Activated CD4-positive, alpha-beta T cell treated with anti-CD3 and anti-CD28 coated beads for 1 hour (primary cell): ENCODE measurements at regions not wholly inside any gene's neighbourhood (a gene's known extent, or its start where the extent isn't known, plus 50 kb on each side); places are given as distances from the start of the nearest gene placed in this dataset.

ENCODE experiments used
- DNase-seq: peaks from one replicate; pipeline ENCODE4 v3.0.0-alpha.2; 2020

DNA sequence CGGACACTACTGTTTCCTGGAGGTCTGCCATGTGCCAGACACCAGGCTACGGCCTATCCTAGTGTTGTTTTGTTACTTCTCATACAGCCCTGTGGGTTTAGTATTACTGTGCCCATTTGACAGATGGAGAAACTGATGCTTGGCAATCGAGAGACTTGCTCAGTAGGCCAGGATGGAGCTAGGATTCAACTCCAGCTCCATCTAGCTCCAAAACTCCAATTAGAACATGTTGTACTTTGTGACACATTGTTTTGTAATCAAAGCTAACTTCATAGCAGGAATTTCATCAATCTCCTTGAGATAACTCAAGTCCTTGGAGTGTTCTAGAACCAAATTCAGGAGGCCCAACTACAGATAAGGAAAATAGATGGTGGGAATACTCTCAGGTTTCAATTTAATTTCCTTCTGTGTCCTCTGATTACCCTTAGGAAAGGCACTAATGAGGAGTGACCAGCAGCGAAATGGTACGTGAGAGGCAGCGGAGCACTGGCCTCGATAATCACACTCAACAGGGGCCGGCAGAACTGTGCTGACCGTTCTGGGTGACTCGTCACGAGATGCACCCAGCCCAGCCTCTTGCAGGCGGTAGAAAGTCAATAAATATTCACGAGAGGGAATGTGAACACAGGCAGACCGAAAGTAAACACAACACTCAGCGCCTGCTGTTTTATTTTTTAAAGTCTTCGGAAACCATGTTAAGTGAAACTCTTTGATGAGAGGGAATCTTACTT is 269.6 kb upstream of the NEBL start:
- DNase-seq: no peak

DNA sequence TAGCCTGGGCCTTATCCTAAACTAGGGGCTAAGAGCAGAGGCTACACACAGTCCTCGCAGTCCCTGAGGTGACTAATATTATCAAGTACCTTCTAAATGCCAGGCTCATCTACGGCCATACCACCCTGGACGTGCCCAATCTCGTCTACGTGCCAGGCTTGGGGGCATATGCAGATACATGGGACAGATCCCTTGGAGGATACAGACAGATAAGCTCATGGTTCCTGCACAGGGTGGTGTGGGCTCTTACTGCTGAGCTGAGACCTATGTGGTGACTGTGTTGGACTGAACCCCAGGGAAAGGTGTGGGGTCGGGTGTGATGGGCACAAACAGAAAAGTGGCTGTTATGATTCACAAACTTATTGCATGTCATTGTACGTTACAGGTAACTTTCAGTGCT is 268.4 kb upstream of the NEBL start:
- DNase-seq: no peak

DNA sequence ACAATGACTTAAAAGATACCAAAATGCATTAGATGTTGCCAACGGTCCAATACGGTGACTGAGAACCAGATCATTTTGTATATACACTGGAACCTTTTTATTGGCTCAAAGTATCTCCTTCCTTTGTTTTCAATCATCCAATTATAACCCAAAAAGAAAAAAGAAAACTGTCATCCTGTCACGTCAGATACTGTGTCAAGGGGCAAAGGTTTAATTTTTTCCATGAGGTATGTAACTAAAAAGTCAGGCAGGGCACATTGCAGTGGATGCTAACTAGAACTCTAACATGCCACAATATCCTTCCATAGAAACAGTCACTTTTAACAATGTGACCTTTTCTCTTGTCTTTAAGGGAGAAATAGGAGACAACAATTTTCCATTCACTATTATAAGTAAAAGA is 267.6 kb upstream of the NEBL start:
- no peak for DNase-seq

DNA sequence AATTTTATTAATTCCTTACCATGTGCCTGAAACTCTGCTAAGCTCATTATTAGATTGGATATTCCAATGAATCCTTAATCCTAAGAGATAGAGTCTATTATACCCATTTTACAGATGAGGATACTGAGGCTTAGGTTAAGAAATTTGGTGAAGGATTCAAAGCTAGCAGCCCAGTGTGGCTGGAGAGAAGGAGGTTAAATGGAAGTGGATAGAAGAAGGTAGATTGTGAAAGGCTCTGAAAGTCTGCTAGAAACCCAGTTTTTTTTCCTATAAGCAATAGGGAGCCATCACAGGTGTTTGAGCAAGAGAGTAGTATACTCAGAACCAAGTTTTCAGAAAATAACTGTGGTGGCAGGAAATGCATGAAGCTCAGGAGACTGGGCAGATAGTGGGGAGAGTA is 265.8 kb upstream of the NEBL start:
- no peak for DNase-seq

DNA sequence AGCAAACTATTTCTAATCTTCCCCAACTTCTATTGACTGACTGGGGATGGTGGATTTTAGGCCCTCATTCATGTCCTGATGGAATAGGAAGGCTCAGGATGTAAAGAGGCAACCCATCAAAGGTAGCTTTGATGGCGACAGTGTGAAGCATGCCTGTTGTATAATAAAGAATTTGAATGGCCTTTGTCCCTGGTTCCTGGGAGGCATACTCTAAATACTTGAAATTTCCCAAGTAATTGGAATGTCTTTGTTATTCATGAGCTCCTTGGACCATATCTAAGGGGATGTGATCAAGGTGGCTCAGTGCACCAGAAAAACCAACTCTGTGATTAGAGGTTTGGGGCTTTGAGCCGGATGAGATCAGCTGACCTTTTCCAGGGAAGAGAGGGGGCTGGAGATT is 264.5 kb upstream of the NEBL start:
- DNase-seq: no peak

DNA sequence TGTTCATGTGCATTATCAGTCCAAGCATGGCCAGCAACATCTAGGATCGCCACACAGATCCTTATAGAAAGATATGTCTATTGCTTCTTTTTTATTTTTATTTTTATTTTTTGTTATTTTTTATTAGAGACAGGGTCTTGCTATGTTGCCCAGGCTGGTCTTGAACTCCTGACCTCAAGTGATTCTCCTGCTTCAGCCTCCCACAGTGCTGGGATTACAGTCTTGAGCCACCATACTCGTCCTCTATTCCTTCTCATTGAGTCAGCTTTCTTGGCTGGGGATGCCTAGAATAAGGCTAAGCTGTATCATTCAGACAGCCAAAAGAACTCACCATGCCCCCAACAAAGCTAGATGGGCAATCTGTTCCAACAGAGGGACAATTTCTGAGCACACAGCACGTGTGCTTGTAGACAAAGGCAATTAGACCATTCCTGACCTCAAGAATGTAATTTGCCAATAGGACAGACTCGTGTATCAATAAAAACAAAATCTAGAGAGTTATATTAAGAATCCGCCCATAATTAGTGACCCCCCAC is 264.0 kb upstream of the NEBL start:
- no peak for DNase-seq

DNA sequence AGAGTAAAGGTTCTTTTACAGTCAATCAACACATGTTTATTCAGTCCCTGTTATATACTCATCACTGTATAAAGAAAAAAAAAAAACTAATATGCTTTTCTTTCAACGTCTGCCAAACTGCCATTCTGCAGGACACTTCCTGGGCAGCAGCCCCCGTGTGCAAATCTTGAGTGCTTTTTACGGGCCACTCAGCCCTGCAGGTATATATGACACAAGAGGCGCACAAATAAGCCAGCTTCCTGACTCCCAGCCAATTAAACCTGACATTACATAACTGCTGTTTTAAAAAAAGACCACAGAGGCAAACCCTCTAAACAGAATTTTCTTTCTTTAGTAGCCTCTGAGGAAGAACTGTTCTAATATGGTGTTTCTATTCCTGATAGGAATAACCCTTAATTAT is 263.0 kb upstream of the NEBL start:
- DNase-seq: no peak

DNA sequence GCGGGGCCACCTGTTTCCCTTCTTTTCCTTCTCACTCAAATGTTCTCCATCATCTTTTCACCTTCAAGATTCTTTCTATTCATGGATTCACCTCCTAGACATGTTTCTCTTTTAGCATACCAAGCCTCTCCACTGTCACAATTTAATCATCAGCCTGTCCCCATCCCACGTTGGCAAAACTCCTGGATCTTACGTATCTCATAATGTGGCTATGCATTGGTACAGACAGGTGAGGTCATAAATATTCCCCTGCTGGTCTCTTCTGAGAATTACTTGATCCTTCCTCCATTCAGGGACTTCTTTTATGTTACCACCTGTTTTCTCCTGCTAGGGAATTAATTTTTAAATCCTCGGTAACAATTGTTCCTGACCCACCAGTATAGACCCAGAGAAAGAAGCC is 262.6 kb upstream of the NEBL start:
- no peak for DNase-seq

DNA sequence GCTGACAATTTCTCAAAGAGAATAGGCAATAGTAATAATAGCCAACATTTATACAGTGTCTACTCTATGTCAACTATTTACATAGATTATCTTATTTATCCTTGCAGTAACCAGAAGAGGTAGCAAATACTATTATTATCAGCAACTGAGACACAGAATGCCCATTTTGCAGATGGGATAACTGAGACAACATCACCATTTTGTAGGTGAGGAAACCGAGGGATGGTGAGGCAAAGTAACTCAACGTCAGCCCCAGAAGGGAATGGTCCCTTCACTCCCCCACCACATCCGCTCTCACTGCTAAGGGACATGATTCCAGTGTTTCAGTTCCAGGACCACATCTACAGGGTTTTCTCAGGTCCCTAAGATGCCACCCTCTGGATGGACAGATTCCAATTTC is 261.2 kb upstream of the NEBL start:
- DNase-seq: no peak

DNA sequence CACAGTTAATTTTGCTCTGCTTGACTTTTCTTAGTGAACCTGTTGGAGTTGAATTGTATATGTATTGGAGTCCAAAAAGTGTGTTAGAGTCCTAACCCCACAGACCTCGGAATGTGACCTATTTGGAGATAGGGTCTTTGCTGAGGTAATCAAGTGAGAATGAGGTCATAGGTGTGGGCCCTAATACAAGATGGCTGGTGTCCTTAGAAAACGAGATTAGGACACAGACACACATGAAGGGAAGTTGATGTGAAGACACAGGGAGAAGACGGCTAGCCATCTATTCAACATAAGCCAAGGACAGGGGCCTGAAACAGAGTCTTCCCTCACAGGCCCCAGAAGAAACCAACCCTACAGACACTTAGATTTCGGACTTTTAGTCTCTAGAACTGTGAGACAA is 260.6 kb upstream of the NEBL start:
- DNase-seq: no peak

DNA sequence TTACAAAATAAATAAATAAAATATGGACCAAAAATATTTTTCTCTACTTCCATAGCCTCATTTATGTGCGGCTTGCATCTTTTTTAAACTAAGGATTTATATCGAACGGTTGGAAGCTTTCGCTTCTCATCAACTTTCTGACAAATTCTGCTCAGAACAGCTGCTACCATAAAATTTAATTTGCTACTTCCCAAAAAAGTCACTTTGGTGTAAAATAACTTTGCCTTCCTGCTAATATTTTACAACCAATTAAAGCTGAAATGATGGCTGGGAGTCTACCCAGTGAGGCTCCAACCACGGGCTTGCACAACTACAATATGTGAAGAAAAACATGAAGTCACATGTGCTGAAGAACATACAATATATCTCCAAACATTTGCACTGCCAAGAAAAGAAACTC is 253.1 kb upstream of the NEBL start:
- no peak for DNase-seq

DNA sequence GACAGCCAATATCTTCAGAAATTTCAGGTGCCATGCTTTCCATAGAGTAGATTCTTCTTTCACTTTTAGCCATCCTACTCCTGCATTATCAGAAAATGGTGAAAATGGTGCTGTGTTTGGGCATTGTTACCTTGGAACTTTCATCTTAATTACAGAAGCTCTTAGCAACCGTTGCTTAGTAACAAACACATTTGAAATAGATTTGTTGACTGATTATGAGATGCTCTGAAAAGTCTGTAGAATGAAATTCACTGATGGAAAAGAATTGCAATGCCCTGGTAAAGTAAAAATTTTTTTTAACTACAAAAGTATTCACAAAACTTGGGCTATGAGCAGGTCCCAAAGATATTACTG is 249.3 kb upstream of the NEBL start:
- DNase-seq: no peak

DNA sequence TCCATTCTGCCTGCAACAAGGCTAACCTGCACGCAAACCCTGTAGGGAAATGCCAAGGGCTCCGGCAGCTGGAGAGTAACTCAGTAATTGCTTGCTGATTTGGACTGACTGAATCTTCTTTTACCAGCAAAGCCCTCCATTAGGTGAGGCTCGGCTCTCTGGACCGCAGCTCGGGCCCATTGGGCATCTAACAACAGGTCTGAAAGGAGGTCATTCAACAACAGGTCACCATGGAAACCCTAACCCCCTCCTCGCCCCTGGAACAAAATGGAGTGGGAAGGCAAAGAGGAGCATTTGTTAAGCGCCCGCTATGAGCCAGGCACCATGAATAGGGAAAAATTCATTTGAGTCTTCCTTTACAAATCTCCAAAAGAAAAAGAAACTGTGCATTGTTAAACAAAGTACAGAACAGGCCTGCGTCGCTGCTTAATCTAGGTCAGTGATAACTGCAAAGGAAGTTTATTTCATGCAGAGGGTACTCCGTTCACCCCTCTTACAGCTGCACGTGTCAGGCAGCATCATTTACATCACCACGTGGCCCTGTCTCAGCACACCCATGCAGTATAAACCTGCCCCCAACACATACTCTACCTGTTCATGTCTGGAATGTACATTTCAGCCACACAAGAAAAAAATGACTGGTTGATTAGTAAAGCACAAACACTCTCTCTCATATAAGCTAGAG is 248.8 kb upstream of the NEBL start:
- DNase-seq: no peak

DNA sequence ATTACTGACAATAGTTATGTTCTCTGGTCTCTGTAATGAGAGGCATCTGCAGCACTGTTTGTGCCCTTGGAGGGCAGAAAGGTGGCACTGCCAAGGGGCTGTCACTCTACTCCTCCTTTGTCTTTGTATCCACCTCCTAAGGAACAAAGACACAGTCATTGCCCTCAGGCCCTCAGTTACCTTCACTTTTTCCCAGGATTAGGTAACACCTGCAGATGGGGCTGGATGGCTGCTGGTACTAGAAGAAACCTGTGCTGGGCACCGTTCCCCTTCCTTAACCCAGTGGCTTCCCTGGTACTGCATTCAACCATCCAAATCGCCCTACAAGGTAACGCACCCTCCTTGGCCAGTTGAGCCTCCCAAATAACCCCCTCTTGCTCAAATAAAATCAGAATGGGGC is 246.9 kb upstream of the NEBL start:
- no peak for DNase-seq

DNA sequence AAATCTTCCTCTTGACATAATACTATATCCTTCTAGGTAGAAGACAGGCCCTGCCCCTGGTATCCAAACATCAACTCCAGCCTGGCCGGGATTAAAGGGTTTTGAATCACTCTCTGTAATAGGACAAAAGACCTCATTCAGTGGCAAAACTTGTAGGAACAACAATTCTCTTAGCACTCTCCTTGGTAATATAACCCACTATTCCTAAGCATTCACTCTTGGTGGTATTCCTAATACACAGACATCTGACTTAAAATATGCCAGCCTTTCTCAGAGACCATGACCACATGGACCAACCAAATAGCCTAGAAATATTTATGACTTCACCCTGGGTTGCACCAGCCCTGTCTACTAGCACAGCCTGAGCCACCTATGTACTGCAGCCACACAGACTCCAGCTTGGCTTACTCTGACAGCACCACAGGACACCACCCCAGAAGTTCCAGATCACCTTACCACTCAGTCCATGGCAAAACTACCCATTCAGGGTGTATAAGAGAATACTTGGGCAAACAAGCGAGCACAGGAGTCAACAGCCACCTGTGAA is 244.9 kb upstream of the NEBL start:
- no peak for DNase-seq

DNA sequence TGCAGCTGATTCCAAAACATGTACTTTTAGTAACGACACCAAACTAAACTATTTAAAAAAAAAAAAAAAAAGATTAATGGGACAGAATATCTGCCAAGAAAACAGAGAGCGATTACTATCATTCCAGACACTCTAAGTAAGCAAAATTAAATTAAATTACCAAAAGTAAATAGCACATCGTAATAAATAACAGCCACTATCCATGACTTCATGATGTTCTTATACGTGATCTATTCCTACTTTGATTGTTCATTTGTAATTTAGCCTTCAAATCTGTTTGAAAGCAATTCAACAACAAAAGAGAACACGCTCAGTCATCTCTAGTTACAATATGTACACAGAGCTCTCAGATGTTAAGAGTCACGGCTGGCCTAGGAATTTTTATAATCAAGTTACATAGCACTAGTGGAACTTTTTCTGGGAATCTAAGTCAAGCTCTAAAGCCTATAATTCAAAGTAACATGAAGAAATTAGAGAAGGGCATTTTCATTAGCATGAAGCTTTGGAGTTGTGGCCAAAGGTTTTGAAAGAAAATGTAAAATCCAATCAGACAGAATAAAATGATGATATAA is 241.7 kb upstream of the NEBL start:
- DNase-seq: no peak

DNA sequence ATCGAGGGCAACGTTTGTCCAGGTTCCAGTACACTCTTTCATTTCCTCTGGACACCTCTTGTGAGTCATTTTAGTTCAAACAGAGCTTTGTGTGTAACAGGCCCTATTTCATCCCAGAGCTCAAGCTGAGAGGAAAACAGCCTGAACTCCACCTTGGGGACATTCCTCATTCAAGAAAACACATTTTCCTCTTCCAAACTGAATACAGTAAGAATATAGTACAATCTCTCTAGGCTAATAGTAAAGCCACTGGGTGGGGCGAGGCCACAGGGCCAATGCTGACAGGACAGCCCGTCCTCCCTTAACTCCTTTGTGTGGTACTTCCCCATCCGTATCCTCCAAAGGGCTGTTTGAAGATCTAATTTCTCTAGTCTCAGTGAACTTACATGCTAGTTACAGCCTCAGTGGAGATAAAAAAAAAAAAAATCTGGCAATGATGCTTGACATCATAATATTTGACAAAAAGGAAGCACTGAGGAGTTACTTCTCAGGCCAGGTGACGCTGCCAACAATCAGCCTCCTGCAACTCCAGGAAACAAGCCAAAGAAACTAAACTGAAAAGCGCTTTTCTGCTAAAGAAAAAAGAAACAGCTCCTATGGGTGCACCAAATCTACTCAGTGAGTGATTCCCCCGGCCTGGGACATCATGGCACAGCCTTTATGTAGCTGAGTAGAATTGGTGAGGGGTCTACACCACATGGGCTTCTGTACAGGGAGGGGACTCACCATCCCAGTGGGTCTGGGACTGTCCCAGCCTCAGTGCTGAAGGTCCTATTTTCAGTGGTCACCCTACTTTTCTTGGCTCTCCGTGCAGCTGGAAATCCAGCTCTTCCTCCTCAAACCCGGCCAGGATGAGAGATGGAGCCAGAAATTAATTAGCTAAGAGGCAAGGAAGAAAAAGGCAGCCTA is 238.2 kb upstream of the NEBL start:
- no peak for DNase-seq

DNA sequence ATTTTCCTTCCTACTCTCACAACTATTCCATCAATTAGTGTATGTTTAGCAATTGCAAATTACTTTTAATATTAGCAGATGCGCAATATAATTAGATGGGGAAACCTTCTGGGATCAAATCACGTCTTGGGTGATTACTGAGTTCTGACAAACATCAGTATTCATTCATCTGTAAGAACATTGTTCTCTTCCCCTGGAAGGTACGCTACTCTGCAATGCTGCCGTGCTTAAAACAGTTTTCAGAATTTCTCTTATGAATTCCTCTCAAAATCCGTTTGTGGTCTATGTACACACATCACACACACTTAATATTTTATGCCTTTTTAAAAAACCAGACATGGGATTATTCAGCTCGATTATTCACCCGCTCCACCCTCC is 237.5 kb upstream of the NEBL start:
- no peak for DNase-seq

DNA sequence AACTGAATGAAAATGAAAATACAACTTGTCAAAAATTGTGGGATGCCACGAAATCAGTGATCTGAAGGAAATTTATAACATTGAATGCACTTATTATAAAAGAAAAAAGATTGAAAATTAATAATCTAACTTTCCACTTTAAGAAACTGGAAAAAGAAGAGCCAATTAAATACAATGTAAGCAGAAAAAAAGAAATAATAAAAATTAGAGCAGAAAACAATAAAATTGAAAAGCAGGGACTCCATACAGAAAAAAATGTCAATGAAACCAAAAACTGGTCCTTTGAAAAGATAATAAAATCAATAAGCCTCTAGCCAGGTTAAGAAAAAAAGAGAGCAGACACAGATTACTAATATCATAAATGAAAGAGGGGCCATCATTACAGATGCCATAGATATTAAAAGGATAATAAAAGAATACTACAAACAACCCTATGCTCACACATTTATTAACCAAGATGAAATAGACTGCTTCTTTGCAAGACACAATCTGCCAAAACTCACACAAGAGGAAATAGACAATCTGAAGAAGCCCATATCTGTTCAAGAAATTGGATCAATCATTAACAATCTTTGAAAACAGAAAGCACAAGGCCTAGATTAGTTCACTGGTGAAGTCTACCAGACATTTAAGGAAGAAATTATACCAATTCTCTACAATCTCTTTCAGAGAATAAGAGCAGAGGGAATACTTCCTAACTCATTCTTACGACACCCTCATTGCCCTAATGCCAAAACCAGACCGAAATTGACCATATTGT is 233.8 kb upstream of the NEBL start:
- DNase-seq: no peak

DNA sequence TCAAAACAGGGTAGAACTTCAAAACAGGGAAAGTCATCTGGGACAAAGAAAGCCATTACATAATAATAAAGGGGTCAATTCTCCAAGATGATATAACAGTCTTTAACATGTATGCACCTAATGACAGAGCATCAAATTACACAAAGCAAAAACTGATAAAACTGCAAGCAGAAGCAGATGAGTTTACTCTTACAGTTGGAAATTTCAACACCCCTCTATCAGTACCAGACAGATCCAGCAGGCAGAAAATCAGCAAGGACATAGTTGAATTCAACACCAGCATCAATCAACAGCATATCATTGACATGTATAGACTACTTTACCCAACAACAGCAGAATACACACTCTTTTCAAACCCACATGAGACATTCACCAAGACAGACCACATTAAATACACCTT is 233.0 kb upstream of the NEBL start:
- DNase-seq: no peak

DNA sequence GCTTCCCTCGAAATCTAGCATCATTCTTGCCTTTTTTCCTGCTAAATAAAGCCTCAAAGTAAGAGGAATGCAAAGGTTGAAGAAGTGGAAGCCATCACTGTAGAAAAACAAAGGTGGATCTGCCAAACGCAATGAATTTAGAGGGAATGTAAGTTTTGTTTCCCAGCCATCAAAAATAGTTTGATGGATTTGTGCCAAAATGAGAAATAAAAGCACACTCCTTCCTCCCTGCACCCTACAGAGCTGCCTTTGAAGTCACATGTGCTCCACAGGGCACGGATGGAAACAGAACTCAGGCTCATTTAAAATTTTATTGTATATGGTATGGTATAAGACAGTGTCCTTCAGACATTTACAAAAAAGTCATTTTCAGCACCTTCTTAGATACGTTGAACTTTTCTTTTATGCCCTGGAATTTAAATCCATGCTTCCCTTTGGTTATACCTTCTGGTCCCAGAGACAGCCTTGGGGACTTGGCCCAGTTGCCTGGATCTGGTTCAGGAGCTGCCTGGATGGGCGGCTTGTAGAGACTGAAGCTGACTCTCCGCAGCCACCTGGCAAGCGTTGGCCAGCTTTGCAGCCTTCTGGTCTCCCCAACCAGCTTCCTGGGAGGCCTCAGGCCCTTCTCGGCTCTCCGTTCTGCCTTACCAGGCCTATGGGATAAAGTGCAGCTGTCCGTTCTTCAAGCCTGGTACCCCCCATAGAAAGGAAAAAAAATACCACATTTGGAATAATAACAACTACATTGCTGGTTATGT is 228.5 kb upstream of the NEBL start:
- DNase-seq: no peak

DNA sequence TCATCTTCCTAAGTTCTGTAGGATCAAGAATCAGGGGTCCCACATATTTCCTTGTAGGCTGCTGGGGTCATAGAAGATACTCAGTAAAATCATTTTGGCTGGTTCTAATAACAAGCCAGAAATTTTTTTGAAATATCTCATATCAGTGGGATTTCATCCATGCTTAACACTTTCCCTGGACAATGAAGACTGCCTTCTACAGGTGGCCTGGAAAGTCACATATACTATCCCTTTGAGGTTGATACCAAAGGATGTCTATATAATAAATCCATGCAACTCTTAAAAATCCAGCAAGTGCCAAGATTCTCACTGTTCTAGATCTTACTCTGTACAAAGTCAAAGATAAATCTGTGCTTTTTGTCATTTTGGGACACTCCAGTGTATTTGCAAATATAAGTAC is 225.8 kb upstream of the NEBL start:
- no peak for DNase-seq
